ENCODE measurements at regions not wholly inside any gene's neighbourhood (a gene's known extent, or its start where the extent isn't known, plus 50 kb on each side); places are given as distances from the start of the nearest gene placed in this dataset.
"Not testable (repeated sequence)": the region's sequence is repeated elsewhere in the genome, so short reads cannot be mapped to it uniquely, and the experiment has no call there.

GRCh38 chr2:209307161-209308001, 116.5 kb upstream of the MAP2 start:
- no peak for DNase-seq (ENCODE audit: low read depth)

DNA sequence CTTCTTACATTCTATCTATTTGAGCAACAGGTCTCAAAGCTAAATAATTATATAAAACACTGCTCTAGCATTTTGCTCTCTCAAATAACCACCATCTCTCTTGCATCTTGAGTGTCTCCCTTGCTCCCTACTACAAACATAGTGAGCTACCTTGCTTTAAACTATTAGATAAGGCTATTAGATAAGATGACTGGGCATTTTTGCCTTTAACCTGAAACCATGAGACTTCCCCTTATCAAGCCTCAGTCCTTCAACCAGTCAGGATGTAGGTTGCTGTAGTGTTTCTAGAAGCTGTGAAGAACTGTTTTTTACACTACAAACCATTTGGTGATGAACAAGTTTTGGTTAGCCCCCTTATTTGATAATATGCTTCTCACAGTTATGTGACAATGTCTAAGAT, 115.4 kb upstream of the MAP2 start:
- DNase-seq (ENCODE audit: low read depth) = no peak

DNA sequence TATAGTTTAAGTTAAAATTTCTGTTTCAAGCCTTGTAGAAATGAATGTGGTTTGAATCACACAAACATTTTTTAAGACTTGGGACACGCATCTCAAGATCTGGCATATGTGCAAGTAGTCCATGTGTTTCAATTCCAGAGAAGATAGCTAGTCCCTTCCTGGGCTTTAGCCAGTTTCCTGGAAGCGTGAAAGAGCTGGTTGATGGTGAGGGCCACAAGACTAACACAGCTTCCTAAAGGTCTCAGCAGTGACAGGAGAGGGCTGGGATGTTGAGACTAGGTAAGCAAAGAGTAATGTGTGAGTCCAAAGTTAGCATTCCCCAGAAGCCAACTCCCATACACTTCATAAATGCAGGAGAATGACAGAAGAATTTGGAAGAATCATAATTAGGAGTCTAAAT, 111.9 kb upstream of the MAP2 start:
- no peak for DNase-seq (ENCODE audit: low read depth)

GRCh38 chr2:209312450-209312849, 111.4 kb upstream of the MAP2 start:
- DNase-seq (ENCODE audit: low read depth) = not testable (repeated sequence)

- DNase-seq (ENCODE audit: low read depth) = no peak
These were observed 109.2 kb upstream of the MAP2 start for GRCh38 chr2:209314653-209315052.

DNA sequence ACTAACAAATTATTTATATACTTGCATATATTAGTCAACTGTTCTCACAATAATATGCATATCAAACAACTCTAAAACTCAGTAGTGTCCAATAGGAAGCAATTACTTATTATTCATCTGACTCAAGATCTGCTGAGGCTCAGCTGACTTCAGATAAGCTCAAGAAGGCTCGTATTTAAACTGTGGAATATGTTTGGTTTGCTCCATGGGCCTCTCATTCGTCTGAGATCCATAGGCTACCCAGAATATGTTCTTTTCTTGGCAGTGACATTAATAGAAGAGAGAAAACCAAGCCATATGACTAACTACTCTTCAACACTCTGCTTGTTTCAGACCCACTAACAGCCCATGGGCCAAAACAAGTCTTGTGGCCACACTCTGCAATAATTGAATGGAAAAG, 107.7 kb upstream of the MAP2 start:
- no peak for DNase-seq (ENCODE audit: low read depth)

GRCh38 chr2:209321076-209321475, 102.8 kb upstream of the MAP2 start:
- DNase-seq (ENCODE audit: low read depth) = peak; percentile 19

- DNase-seq (ENCODE audit: low read depth) = no peak
These were observed 102.3 kb upstream of the MAP2 start for GRCh38 chr2:209321581-209321980.

DNA sequence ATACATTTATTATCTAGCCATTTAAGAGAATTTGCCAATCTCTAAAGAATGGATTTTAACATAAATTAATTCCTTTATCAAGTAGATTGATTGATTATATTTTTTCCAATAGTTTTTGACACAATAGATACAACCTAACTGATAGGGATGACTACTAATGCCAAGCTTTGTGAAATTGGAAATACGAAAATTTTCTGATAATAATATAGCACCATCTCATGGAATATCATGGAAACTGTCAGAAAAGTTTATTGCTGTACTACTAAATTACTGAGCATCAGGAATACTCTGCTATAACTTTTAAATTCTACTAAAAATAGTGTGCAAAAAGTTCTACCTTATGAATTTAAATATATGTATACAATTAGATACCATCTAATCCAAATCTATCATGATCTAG, 101.8 kb upstream of the MAP2 start:
- DNase-seq (ENCODE audit: low read depth) = no peak

DNA sequence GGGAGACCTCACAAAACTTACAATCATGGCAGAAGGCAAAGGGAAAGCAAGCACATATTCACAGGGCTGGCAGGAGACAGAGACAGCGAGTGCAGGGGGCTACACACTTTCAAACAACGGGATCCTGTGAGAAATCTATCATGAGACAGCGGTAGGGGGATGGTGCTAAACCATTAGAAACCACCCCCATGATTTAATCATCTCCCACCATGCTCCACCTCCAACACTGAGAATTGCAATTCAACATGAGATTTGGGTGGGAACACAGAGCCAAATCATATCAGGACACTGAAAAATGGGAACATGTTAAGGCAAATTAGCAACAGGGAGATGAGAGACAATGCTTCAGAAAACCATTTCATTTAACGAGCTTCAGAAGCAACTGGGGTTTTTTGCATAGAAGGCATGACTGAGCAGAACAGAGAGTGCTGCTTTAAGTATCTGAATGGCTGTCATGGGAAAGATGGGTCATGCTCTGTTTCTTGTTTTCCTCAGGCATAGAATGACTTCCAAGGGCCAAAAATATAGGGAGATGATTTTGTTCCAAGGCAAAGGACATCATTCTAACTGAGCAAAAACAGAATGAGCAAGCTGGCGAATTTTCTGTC, 100.8 kb upstream of the MAP2 start:
- no peak for DNase-seq (ENCODE audit: low read depth)

DNA sequence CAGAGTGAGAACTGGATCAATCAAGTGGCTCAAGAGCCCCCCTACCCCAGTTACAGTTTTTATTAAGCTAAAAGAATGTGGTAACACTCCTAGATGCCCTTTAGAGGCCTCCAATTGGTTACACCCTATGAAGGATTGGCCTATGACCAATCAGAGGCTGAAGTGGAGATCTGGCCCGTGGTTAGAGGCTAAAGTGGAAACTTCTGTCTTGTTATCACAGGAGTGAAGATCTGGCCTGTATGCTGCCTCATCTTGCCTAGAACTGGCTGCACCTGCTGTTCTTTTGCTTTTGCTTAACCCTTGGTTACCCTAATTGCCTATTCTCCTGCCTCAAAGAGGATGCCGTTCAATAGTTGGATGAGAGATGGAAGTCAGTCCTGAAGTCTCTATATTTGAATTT, 100.1 kb upstream of the MAP2 start:
- DNase-seq (ENCODE audit: low read depth) = no peak

- no peak for DNase-seq (ENCODE audit: low read depth)
These were observed 99.6 kb upstream of the MAP2 start for GRCh38 chr2:209324281-209324680.

GRCh38 chr2:209331291-209331844, 92.5 kb upstream of the MAP2 start:
- peak; percentile 34 for DNase-seq (ENCODE audit: low read depth)

DNA sequence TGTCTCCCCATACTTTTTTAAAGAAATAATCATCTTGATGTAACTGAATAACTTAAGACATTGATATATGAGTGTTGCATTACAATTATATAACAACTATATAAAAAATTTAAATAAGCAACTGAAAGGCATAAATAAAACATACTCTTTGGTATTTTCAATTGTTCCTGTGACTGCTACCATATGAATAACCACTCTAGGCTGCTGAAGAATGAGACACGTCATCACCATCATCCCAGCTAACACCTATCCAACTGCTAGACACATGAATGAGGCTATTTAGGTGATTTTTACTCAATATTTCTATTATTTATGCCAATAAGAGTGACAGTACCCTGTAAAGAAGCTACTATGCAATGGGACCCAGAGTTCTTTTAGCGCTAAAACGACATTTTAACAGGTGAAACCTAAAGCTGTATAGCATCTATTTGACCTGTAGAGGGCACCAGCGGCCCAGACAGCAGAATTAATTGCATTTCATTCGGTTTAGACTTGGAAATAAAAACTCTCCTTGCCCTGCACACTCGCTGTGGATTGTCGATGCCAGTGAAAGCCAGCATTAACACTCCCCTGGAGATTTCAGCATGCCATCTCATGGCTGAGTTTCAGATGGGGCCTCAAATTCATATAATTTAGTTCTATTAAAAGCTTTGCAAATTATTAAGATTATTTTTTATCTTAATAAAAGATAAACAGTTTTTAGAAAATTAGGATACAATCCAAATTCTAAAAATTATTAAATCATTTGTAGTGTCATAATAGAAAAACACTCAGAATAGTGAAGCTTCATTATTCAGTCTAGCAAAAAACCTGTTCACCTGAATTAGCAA, 89.4 kb upstream of the MAP2 start:
- peak; percentile 45 for DNase-seq (ENCODE audit: low read depth)

DNA sequence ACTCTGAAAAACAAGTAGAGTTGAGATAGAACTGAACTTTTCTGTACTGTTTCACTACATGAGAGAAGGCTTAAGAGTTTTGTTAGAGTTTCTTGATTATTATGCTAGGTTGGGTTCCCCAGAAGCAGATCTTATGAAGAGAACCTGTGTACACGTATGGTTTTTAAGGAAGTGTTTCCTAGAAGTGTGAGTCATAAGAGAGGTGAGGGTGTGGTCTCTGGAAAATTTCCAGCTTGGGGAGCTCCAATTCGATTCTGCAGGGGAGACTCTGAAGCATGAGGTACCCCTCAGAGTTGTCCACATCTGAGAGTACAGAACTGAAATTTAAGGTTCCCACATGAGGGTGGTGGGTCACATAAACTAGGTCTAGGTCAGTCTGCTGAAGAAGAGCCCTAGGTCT, 83.3 kb upstream of the MAP2 start:
- DNase-seq (ENCODE audit: low read depth) = no peak

DNA sequence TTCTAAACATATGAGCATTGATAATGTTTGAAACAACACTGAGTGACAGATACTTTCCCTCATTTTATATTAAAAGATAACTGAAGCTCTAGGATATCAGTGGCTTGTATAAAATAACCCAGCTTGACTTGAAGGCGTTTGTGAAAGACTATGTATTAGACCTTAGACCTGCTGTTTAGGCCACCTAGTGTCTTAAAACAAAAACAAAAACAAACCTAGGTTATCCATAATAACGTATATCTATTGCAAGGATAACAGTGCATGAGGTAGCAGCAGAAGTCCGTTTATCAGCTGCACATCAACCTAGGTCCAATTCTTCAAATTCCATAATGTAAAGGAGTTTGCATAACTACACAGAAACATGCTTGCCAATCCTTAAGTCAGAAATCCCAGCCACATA, 79.5 kb upstream of the MAP2 start:
- no peak for DNase-seq (ENCODE audit: low read depth)

DNA sequence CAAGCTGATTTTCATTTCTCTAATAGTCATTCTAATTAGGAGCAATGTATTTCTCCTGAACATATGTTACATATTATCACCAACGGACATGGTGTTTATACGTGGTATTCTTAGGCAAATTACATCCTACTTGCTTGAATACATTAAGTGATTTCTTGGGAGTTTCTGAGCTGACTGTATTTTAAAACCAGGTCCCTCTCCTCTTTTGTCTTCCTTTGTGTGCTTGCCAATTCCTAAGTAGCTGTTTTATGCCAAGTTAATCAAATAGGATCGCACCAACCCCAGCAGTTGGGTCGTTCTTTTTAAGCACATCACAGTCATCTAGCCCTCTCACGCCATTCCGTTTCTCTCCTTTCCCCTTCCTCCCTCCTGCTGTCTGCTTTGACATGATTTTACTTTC, 75.4 kb upstream of the MAP2 start:
- peak; percentile 4 for DNase-seq (ENCODE audit: low read depth)

GRCh38 chr2:209351636-209352035, 72.2 kb upstream of the MAP2 start:
- DNase-seq (ENCODE audit: low read depth) = no peak

- no peak for DNase-seq (ENCODE audit: low read depth)
These were observed 64.9 kb upstream of the MAP2 start for GRCh38 chr2:209358992-209359391.

GRCh38 chr2:209367075-209367747, 56.6 kb upstream of the MAP2 start:
- no peak for DNase-seq (ENCODE audit: low read depth)

DNA sequence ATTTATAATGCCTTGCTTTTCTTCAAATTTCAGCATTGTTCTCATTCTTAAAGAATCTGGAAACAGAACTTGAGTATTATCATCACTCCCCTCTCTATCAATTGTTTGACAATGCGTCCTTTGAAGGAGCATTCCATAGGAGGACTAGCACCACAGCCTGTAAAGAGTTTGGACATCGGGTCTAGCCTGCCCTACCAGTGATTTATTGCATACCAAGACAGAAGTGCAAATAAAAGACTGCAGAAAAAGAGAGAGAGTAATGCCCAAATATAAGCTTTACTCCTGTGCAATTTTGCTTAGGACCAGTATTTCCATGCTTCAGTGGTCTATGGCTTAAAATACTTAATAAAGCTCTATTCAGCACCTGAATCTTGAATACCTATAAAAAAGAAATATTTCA, 55.4 kb upstream of the MAP2 start:
- no peak for DNase-seq (ENCODE audit: low read depth)

- DNase-seq (ENCODE audit: low read depth) = peak; percentile 55
These were observed 54.9 kb upstream of the MAP2 start for GRCh38 chr2:209368914-209369313.

Measured in fibroblast of gingiva (primary cell).